Ammon's horn (tissue), 1 donor: ENCODE measurements at regions not wholly inside any gene's neighbourhood (a gene's known extent, or its start where the extent isn't known, plus 50 kb on each side); places are given as distances from the start of the nearest gene placed in this dataset.
A peak's percentile ranks its signal among the peaks of the same experiment; 100 is the strongest.
"Not testable (repeated sequence)": the region's sequence is repeated elsewhere in the genome, so short reads cannot be mapped to it uniquely, and the experiment has no call there.

ENCODE experiments used
- DNase-seq: peaks from one replicate; pipeline ENCODE4 v3.0.0-alpha.2; 2016; ENCODE audit warnings: low spot score

DNA sequence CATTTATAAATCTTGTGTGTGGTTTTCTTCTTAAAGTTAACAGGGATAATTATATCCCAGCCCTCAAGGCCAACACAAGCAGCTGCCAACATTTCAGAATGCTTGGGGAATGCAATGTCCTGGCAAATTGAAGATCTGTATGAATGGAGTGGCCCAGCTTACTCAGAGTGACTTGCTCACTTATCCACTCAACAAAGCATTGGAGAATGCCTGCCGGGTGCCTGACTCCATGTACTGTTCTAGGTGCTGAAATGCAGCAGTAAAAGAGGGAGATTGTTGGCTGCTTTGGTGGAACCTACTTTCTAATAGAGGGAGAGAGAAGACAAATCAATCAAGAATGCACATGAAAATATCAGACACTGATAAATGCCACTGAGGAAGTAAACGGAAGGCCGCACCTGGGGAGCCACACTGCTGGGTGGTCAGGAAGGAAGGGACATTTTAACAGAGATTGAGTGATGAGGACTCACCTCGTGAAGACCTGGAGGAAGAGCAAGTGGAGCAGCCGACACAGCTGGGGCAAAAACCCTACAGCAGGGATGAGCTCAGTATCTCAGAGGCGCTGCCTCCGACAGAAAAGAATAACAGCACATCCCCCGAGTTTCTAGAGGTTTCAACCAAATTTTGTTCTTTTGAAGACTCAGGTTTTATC is 61.2 kb upstream of the VASH1 start:
- no peak for DNase-seq

DNA sequence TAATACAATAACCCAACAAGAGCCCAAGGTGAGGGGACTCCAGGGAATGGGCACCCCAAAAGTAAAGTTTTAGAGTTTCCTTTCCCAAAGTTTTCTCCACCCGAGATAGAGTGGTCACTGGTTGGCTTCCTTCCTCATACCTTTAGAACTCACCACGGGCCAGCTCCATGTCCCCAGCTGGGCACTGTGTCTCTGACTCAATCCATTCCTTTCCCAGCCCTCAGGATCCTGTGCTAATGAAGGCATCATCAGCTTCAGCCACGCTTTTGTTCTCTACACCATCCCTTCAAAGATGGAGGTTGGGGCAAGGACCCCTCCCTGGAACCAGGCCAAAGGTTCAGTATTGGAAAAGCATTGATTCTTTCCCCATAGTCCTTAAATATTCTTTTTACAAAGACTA is 59.8 kb upstream of the VASH1 start:
- DNase-seq = no peak

DNA sequence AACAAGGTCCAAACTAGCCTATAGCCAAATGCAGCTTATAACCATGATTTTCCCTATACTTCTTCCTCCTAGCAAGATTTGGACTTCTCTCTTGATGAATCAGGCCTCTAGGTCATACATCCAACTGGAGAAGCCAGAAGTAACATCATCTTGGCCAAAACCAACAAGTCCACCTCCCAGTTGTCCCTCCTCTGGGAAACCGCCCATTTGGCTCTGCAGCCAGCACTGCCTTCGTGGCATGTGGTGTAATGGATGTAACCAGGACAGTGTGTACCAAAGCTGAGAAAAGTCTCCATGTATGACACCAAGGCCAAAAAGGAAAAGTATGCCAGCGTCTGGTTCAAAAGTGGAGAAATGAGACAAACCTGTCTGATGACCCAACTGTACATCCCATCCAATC is 59.3 kb upstream of the VASH1 start:
- no peak for DNase-seq

DNA sequence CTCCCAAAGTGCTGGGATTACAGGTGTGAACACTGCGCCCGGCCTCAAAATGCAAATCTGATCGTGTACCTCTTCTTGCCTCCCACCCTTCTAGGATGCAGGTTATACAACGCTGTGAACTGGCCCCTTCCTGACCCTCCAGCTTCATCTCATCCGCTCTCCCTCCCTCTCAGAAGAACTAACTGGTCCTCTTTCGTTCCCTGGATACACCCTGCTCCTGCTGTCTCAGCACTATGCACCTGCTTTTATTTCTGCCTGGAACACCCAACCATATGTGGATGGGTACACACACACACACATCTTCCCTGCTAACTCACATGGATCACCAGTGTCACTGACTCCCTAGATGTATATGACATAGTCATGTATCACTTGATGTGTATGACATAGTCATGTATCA is 56.1 kb upstream of the VASH1 start:
- DNase-seq = no peak

DNA sequence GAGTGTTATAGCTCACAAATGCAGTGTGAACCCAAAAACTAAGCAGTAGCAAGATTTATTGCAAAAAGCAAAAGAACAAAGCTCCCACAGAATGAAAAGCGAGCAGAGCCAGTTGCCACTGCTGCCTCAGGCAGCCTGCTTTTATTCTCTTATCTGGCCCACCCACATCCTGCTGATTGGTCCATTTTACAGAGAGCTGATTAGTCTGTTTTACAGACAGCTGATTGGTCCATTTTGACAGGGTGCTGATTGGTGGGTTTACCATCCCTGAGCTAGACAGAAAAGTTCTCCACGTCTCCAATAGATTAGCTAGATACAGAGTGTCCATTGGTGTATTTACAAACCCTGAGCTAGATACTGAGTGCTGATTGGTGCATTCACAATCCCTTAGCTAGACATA is 55.1 kb upstream of the VASH1 start:
- not testable (repeated sequence) for DNase-seq

DNA sequence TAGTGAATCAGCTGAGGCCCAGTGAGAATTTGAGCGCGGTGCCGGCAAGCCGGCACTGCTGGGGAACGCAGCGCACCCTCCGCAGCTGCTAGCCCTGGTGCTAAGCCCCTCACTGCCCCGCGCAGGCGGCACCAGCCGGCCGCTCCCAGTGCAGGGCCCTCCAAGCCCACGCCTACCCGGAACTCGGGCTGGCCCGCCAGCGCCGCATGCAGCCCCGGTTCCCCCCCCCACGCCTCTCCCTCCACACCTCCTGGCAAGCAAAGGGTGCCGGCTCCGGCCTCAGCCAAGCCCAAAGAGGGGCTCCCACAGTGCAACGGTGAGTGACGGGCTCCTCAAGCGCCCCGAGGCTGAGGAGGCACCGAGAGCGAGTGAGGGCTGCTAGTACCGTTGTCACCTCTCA is 54.5 kb upstream of the VASH1 start:
- DNase-seq = no peak

DNA sequence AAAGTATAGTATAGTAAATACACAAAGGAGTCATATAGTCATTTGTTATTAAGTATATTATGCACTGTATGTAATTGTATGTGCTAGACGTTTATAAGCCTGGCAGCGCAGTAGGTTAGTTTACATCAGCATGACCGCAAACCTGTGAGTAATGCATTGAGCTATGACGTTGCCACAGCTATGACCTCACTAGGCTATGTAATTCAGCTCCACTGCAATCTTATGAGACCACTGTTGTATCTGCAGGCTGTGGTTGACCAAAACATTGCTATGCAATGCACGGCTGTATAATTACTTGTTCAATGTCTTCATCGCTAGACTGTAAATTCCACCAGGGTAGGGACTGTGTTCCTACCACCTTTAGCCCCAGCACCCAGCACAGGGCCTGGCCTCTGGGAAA is 53.2 kb upstream of the VASH1 start:
- no peak for DNase-seq

DNA sequence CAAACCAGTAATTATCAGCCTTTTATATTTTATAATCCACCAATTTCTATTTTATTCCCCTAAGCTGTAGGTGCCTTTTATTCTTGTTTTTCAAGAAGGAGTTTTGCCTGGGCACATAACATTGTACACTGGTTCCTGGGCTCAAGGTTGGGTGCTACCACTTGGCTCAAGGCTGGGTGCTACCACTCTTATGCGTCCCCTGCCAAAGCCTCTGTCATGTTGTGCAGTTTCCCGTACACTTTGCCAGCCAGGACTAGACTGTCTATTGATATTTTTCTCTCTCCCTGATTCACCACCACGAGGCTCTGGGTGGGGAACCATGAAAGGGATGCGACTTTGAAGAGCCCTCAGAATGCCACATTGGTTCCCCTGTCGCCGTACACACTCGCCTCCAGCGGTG is 52.5 kb upstream of the VASH1 start:
- DNase-seq = no peak

DNA sequence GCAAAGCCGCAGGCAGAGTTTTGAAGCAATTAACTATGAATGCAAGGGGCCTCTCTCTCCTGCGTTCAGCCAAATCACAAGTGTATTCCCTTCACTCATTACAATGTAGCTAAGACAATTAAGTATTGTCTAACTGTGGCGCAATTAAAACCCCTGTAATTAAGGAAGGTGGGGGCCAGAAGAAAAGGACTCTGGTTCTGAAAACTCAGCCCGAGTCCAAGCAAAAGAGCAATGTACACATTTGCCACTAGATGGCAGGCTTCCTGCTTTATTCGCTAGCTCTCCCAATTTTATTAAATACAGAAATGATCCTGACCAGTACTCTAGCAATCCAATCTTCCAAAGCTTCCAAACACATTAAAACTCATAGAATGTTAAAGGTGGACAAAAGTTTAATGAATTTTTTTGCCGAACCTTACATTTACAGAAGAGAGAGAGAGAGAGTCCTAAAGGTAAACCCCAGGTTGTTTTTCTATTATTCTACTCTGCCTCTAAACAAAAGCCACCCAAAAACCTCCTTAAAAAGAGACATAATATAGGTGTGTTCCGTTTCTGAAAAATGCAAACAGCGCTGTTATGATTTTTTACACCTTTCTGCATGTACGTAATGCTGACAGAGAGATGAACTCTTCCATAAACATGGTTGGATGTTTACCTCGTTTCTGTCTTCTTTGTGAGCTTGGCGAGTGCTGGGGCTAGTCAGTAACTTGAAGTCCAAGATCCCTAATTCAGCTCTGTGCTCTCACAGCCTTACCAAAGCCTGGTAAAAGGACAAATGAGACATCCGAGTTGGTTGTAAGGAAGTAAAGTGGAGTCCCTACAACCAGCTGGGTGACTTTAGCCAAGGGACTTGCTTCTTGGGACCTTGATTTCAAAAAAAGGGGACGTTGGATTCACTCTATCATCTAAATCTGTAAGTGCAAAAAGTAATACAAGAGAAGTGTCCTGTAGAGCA is 50.9 kb upstream of the VASH1 start:
- DNase-seq = peak; percentile 81
